HS-5 (cell line): ENCODE measurements at regions not wholly inside any gene's neighbourhood (a gene's known extent, or its start where the extent isn't known, plus 50 kb on each side); places are given as distances from the start of the nearest gene placed in this dataset.

ENCODE experiments used
- DNase-seq: peaks from one replicate; pipeline ENCODE4 v3.0.0-alpha.2; 2012; ENCODE audit warnings: low read depth

GRCh38 chr10:33735464-33735923 is 401.0 kb upstream of the NRP1 start:
- DNase-seq: no peak

- no peak for DNase-seq
These were observed 400.1 kb upstream of the NRP1 start for GRCh38 chr10:33734393-33735155.

- no peak for DNase-seq
These were observed 398.6 kb upstream of the NRP1 start for GRCh38 chr10:33733058-33733457.

GRCh38 chr10:33732161-33732680 is 397.8 kb upstream of the NRP1 start:
- DNase-seq: no peak

- no peak for DNase-seq
These were observed 396.9 kb upstream of the NRP1 start for GRCh38 chr10:33731322-33731721.

- no peak for DNase-seq
These were observed 391.0 kb upstream of the NRP1 start for GRCh38 chr10:33725430-33725829.

- no peak for DNase-seq
These were observed 388.7 kb upstream of the NRP1 start for GRCh38 chr10:33723181-33723580.

- DNase-seq: no peak
These were observed 387.6 kb upstream of the NRP1 start for GRCh38 chr10:33722067-33722466.

- no peak for DNase-seq
These were observed 387.0 kb upstream of the NRP1 start for GRCh38 chr10:33721509-33721908.

- DNase-seq: no peak
These were observed 385.7 kb upstream of the NRP1 start for GRCh38 chr10:33720161-33720560.

GRCh38 chr10:33719005-33719703 is 384.7 kb upstream of the NRP1 start:
- DNase-seq: no peak

GRCh38 chr10:33716501-33717267 is 382.2 kb upstream of the NRP1 start:
- DNase-seq: no peak

GRCh38 chr10:33715303-33715975 is 381.0 kb upstream of the NRP1 start:
- no peak for DNase-seq

GRCh38 chr10:33712825-33713224 is 378.4 kb upstream of the NRP1 start:
- no peak for DNase-seq

- DNase-seq: no peak
These were observed 375.5 kb upstream of the NRP1 start for GRCh38 chr10:33710006-33710405.

- DNase-seq: no peak
These were observed 374.7 kb upstream of the NRP1 start for GRCh38 chr10:33709008-33709753.

- DNase-seq: no peak
These were observed 374.1 kb upstream of the NRP1 start for GRCh38 chr10:33708561-33708960.

- DNase-seq: no peak
These were observed 372.3 kb upstream of the NRP1 start for GRCh38 chr10:33706746-33707145.

GRCh38 chr10:33706191-33706590 is 371.7 kb upstream of the NRP1 start:
- DNase-seq: no peak

- no peak for DNase-seq
These were observed 369.9 kb upstream of the NRP1 start for GRCh38 chr10:33704214-33704830.
